ENCODE measurements at regions not wholly inside any gene's neighbourhood (a gene's known extent, or its start where the extent isn't known, plus 50 kb on each side); places are given as distances from the start of the nearest gene placed in this dataset.
"Not testable (repeated sequence)": the region's sequence is repeated elsewhere in the genome, so short reads cannot be mapped to it uniquely, and the experiment has no call there.

DNA sequence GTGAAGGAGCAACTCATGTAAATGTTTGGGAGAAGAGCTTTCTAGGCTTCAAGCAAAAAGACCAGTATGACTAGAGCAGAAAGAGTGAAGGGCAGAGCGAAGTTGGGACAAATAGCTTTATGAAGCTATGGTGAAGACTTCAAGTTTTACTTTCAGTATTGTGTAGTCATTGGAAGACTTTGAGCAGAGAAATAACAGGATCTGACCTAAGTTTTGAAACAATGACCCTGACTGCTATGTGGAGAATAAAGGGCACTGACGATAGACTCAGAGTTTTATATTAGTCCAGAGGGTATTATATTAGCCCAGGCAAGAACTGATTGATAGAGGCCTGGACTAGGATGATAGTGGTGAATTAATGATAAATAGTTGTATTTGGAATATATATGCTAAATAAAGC is 187.3 kb downstream of the KTN1 start:
- no peak for DNase-seq

DNA sequence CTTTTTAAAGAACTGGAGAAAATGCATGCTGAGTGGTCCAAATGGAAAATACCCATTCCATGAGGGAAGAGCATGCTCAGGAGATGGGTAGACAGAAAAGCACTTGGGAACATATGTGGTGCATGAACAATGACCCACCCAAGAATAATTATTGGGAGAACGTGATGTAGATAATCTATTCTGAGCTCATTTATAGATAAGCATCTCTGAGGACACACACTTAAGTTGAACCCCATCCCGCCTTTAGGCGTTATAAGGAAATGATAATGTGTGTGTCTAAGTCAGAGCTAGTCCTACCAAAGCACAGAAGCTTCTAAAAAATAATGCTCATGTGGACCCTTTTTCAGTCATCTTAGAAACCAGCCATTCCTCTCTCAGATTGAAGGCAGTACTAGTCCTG is 189.9 kb downstream of the KTN1 start:
- no peak for DNase-seq

DNA sequence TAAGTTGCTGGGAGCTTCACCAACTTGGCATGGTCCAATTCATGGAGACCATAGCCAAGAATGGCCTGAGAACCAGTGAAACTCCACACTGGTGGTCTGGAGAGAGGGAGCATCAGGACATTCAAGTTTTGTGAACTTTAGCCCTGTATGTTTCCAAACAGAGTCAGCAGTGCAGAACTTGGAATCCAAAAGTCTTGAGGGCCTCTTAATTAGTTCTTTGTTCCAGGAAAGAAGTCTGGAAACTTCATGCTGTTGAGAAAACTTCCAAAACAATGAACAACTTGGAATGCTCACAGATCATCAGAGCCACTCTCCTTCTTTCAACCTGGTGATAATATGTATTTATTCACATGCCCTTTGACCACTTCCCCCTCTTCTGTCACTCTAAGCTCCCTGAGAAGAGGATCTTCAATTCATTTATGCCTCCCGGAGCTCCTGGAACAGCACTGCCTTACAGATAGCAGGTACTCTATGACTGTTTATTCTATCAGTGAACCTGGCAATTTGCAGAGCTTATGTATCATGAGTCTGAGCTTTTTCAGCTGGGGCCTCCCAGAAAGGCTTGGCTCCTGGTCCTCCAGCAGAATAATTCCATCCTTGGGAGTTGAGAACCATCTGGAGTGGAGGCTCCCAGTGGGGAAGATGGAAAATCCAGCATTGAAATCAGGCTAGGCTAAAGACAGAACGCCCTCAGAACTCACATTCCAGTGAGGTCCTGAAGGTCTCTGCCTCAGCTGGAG is 191.4 kb downstream of the KTN1 start:
- DNase-seq = no peak

DNA sequence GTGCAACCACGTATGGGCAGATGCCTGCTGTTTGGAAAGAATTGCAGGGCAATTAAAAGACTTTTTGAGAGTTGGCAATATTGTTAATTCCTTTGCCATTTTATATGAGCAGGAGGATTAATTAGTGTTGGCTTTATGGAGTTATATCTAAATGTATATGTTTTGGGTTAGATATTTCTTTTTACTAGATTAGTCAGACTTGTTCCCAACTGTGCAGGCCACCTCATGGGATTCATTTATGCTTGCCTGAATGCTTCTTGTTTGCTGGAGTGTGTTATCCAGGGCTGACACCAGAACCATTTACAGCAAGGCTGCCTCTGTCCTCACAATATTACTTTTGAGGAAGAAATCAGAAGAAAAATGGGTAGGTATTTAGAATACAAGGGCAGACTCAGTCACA is 192.5 kb downstream of the KTN1 start:
- DNase-seq = no peak

DNA sequence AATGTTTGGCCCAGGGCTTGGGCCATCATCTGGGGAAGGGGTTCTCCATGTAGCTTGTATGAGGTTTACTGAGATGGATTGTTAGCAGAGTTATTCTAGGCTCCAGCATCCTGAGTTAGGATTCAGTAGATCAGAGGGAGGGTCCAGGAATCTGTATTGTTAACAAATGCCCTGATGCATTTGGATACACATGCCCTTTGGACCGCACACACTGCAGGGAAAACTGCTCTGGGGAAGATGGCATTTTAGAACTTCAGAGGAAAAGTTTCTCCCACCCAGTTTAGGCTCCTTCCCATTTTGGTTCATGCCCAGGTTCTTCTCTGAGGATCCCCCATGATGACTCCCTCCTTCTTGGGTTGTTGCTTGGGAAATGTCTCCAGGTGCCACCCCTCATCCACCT is 193.3 kb downstream of the KTN1 start:
- DNase-seq = no peak

DNA sequence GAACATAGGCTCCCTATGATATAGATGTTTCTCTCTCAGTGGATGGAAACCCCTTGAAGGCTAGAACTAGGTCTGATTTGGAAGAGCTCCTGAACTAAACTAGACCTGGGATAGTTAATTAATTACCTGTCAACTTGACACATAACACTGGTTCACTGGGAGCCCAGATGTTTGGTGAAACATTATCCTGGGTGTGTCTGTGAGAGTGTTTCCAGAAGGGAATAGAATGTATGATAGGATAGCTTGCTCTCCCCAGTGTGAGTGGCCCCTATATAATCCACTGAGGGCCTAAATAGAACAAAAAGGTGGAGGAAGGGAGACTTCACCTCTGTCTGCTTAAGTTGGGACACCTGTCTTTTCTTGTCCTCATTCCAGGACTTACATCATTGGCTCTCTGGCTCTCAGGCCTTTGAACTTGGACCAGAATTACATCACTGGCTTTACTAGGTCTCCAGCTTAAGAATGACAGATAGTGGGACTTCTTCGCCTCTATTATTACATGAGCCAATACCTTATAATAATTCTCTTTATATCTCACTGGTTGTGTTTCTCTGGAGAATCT is 194.1 kb downstream of the KTN1 start:
- no peak for DNase-seq

DNA sequence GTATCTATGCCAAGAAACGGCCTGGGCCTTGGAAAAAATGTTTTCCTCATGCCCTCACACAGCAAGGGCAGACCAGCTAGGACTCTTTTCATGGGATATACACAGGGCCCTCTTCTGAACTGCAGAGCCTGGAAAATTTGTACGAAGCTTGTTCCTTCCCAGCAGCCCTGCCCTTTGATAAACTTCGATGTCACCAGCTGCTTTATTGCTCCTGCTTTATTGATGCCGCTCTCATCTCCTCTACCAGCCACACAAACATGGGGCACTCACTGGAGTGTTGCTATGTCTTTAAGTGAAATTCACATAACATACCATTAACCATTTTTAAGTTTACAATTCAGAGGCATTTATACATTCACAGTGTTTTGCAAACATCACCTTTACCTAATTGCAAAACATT is 197.9 kb downstream of the KTN1 start:
- no peak for DNase-seq

DNA sequence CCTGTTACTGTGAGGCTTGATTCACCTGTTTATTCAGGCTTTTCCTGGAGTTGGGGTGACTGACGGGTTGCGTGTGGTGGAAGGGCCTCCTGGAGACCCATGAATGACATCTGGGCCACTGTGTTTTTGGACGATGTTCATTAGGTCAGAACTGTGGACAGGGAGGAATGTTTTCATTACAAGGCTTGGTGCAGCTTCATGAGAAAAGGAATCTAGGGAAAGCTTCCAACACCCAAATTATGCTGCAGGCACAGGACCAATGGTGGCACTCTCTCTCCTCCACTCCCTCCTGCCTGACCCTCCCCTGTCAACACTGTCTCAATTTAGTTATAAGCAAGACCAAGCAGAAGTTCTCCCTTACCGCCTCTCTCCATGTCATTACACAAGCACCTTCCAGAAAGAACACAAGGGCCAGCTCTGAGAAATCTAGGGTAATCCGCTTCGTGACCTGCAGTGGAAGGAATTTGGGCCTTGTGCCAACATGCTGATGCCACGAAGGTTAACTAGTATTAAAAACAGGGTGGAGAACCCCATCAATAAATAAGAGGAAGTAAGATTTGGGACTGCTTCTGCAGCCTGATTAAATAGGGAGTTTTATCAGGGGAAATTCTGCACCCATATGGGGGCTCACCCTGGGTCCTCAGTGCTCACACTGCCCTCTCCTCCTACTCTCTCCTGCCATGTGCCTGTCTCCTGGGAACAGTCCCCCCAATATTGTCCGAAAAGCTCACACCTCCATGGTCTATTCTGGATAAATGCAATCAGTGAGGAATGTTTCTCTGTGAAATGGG is 200.3 kb downstream of the KTN1 start:
- no peak for DNase-seq

DNA sequence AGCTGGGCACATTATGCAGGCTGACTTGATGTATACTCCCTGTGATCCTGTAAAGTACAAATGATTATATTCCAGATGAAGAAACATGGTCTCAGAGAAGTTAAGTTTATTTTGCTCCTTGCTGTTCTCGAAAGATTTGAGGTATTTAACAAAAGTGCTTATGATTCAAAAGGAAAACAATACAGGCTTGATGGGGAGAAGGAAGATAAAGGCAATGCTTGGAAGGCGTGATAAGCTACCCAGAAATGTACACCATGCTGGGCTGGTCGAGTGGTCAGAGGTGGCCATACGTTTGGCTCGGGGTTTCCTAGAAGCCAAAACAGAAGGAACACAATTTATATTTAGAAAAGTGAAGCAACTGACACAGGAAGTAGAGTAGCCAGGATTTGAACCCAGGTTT is 201.0 kb downstream of the KTN1 start:
- DNase-seq = no peak

DNA sequence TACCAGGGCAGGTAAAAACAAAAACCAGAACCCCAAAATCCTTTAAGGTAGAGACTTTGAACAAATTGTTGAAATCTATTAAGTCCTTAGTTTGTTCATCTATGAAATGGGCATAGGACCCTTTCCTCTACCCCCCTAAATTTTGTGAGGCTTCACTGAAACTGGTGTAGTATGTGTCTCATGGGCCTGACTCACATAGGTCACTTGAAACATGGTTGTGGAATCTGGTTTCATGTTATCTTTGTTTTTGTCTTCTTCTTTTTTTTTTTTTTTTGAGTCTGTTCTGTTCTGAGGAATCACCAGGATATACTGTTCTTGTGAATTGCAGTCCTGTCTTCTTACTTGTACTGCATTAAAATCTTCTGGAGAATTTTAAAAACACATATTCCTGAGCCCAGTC is 202.2 kb downstream of the KTN1 start:
- DNase-seq = no peak

DNA sequence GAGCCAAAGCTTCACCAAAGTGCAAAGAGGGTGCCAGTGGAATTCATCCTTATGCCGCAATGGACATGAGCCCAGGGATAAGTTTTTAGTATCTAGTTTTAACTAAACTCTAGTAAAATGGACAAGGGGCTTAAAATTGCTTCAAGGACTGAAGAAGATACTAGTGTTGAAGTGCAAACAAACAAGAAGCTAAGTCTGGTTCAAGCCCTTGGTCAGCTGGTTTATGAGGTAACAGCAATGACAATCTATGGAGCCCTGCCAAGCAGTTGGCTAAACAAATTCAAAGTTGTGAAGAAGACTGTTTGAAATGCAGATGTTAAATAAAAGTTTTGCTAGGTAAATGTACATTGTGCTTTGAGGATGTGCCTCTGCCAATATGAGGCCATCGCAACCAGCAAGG is 209.4 kb downstream of the KTN1 start:
- no peak for DNase-seq

DNA sequence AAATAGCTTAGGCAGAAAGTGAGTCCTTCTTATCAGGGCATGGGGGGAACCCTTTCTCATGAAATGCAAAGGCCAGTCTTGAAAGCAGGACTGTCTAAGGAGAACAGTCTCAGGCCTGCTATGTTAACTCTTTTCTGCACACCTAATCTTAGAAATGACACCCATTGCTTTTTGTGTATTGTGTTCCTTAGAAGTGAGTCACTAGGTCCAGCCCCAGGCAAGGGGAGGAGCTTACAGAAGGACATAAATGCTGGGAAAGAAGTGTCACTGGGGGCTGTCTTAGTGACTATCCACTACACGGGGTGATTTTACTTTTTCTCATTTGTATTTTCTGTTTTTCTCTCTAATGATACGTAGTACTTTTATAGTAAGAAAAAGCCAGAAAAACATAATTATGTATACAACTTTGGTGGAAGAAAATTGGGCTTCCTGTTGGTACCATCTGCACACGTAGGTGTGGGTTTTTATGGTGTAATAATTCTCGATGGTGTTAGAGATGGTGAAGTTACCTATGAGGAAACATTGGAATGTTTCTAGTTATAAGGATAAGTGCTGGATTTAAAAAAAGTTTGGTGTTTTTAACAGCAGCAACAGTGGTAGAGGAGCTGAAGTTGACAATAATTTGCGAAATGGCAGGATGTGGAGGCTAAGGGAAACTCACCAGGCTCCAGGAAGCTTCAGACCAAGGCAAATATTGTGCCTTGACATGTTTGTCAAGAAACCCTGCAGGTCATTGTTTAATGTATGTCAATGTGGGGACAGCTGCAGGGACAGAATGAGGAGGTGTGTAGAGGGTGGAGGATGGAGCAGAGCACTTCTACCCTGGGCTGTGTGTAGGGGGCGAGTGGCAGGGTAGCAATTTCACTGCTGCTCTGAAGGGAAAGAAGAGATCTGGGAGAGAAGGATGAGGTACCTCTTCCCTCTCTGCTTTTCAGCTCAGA is 214.9 kb downstream of the KTN1 start:
- no peak for DNase-seq

DNA sequence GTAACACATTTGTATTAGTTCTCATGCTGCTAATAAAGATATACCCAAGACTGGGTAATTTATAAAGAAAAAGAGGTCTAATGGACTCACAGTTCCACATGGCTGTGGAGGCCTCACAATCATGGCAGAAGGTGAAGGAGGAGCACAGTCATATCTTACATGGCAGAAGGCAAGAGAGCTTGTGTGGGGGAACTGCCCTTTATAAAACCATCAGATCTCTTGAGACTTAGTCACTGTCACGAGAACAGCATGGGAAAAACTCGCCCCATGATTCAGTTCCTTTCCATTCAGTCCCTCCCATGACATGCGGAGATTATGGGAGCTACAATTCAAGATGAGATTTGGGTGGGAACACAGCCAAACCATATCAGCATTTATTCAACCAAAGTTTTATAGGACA is 216.5 kb downstream of the KTN1 start:
- DNase-seq = not testable (repeated sequence)

DNA sequence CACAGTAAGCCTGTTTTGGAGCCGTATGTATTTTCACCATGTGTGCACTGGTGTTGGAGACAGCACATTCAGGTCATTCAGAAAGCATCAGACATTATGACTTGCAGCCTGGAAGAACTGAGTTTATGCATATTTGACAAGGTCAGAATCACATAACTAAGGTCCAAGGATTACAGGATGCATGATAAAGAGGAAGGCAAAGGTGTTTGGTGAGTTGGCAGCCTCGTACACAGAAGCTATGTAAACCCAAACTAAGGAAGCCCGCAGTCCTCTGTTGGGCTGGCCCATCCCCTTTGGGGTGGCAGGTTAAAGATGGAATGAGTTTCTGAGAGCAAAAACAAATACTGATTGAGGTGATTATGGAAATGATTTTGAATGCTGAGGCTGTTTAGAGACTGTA is 218.4 kb downstream of the KTN1 start:
- DNase-seq = no peak

DNA sequence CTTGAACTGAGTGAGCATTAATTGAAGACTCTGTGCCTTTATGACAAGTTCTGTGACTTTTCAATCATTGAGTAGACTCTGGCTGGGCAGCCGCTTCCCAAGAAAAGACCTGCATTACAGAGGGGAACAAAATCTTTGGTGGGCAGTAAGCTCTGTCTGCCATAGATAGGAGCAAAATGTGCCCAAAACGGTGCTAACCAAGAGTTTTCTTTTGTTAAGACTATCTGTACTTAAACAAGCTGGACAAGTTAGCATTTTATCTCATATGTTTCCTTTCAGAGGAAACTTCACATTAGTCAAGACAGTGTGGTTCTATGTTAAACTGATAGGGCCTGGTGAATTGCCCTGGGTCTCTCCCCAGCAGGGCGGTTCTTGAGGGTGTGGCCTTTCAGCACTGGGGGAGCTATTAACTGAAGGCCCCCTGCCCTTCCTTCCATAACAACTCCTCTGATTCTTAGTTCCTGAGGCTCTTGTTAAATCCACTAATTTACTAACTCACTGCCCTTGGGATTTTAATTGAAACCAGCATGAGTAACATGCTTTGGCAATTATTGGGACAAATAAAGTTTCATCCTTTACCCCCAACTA is 219.6 kb downstream of the KTN1 start:
- no peak for DNase-seq

DNA sequence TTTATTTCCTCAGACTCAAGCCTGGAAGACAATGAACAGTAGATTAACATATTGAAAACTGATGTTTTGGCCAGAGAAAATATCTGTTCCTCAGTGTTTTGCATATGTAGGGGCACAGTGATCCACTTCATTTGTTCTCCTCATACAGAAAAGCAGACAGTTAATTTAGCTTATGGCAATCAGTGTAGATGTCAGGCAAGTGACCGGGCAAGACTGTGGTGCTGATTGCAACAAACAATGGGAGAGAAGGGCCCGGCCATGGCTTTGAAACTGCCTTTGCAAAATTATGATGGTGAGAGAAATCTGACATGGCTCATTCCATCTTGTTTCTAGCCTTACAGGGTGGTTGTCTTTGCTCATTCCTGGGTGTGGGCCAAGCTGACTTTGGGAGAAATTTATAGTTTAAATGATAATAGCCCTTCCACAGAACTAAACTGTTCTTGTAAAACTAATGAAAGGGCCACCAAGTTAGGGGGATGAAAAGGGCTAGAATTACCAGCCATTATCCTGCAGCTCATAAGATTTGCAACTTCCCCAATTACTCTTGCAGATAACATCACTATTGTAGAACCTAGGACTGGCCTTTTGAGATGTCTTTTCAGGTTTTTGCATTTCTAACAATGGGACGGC is 220.3 kb downstream of the KTN1 start:
- no peak for DNase-seq

DNA sequence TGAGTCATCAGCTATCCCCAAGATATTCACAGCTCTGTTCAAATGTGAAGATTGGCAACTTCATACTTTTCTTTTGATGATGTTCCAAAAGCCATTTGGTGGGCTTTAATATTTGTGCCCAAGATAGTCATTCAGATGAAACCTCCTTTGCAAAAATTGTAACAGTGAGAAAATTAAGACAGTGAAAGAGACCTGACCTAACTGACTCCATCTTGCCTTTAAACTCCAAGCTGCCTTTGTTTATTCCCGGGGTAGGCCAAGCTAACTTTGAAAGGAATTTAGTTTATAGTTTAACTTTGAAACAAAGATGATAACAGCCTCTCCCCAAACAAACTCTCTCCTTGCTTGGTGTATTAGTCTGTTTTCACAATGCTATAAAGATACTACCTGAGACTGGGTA is 221.1 kb downstream of the KTN1 start:
- DNase-seq = no peak

DNA sequence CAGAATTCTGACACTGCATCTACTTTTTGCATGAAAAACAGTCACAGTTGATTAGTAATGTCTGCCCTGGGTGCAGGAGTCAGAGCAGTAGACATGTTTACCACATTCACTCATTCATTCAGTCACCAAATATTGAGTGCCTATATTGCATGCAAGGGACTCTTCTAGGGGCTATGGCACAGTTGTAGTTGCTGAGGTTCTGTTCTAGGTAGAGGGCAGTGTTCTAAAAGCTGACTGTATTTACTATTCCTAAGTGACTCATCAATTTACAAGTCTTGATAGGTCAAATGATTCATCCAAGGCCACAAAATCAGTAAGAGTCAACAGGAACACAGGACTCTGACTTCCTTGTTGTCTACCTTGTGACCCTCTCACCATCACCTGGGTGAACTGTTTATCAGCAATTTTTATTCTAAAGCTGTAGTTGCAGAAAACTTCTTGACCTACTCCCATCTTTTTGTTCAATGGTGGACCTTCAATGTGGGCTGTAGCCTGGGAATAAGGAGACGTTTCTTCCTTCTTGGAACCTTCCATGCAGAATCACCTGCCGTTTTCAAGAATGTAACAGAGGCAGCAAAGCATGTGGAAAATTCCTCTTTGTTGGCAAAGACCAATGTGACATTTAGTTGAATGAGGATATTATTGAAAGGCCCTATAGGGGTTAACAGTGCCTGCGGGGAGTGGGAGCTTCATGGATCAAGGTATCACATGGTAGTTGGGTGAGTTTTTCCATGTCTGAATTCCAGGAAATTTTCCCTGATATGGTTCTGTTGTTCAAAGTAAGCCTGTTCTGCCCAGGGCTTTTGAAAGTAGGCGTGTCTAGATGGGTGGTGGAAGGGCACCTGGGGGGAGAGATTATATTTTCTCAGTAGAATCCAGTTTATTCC is 223.2 kb downstream of the KTN1 start:
- no peak for DNase-seq

DNA sequence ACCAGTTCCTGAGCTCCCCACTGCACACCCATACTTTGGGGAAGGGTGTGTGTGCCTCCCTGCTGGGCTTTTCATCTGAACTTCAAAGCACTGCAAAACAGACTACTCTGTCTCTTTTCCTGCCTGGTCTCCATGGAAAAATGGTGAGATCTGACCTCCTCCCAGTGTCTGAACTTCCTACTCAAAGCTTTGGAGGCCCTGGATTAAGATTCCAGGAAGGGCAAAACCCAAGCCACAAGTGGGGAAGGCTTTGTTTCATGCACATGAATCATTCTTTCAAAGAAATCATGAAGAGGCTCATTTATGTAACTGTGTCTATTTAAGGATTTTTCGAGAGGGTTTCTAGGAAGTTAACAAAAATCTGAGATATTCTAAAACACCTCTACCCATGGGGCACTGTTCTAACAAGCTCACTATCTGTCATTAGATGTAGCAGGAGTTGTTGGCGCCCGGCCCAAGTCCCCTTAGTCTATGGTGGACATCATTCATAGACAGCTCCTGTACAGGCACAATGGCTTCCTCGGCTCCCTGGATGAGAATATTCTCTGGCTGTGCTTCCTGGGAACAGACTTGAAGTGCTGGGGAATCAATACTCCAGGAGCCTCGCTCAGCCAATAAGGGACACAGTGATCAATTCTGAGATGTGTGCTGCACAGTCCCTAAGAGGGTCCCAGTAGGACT is 224.0 kb downstream of the KTN1 start:
- DNase-seq = no peak

Data from nucleus accumbens (tissue), 56 donors.